HCT116 (cell line): ENCODE measurements at regions not wholly inside any gene's neighbourhood (a gene's known extent, or its start where the extent isn't known, plus 50 kb on each side); places are given as distances from the start of the nearest gene placed in this dataset.

Source experiments
- CTCF ChIP-seq, 3 experiments: fragments of 200-600 bp in 1 of 3; sonication (generic) in 1 of 3; IDR thresholded peaks in 2 of 3; conservative IDR thresholded peaks in 1 of 3; 2 replicates each; pipeline ENCODE4 v1.5.1; 2012 to 2017; ENCODE audit warnings: low read depth in 2 of 3, low read length in 2 of 3, antibody characterized with exemption in 1 of 3, borderline replicate concordance in 1 of 3, control low read depth in 1 of 3, mild to moderate bottlenecking in 1 of 3, mixed read lengths in 1 of 3, mixed run types in 1 of 3, moderate library complexity in 1 of 3; ENCODE audit not compliant: insufficient read depth in 1 of 3
- EZH2 ChIP-seq: fragments of 200-600 bp; sonication (generic); IDR thresholded peaks from 2 replicates; pipeline ENCODE4 v1.6.1; 2017; ENCODE audit warnings: antibody characterized with exemption, mixed run types
- EZH2phosphoT487 ChIP-seq: fragments of 200-600 bp; IDR thresholded peaks from 2 replicates; pipeline ENCODE4 v1.6.1; 2018; ENCODE audit warnings: antibody characterized with exemption, borderline replicate concordance
- MAX ChIP-seq: IDR thresholded peaks from 2 replicates; pipeline ENCODE4 v1.6.1; 2012
- POLR2A ChIP-seq: IDR thresholded peaks from 2 replicates; pipeline ENCODE4 v1.7.0; 2011; ENCODE audit warnings: borderline replicate concordance; ENCODE audit not compliant: insufficient read depth, insufficient read length; ENCODE audit errors: extremely low read depth
- POLR2AphosphoS5 ChIP-seq: IDR thresholded peaks from 2 replicates; pipeline ENCODE4 v1.6.1; 2011; ENCODE audit warnings: mild to moderate bottlenecking, low read depth, low read length, moderate library complexity
- REST ChIP-seq: IDR thresholded peaks from 2 replicates; pipeline ENCODE4 v1.6.1; 2012; ENCODE audit warnings: low read depth
- YY1 ChIP-seq: IDR thresholded peaks from 2 replicates; pipeline ENCODE4 v1.6.1; 2011; ENCODE audit warnings: low read length, low read depth, moderate library complexity, mild to moderate bottlenecking; ENCODE audit not compliant: insufficient replicate concordance; ENCODE audit errors: extremely low read depth
- ZFX ChIP-seq: fragments of 450-650 bp; IDR thresholded peaks from 2 replicates; pipeline ENCODE4 v1.6.1; 2017
- ZNF274 ChIP-seq: fragments of 200-500 bp; sonication (Bioruptor generic); IDR thresholded peaks from 2 replicates; pipeline ENCODE4 v1.6.1; 2014; ENCODE audit warnings: mild to moderate bottlenecking, low read depth, low read length, inconsistent platforms

- TF ChIP-seq EZH2 (no peak), POLR2AphosphoS5 (no peak), CTCF (IDR thresholded peaks at IDR 0.05 in 2 of 3, conservative IDR thresholded peaks at IDR 0.05 in 1 of 3; ENCODE audit: borderline replicate concordance in 1 of 3, insufficient read depth in 1 of 3, low read depth in 2 of 3, low read length in 2 of 3) (no peak), POLR2A (no peak), REST (no peak), ZNF274 (no peak), YY1 (no peak), ZFX (no peak), MAX (no peak), EZH2phosphoT487 (no peak)
Observed at GRCh38 chr6:67141005-67141404, 1434.0 kb upstream of the EYS start.
